ENCODE measurements at regions not wholly inside any gene's neighbourhood (a gene's known extent, or its start where the extent isn't known, plus 50 kb on each side); places are given as distances from the start of the nearest gene placed in this dataset.
"Not testable (repeated sequence)": the region's sequence is repeated elsewhere in the genome, so short reads cannot be mapped to it uniquely, and the experiment has no call there.

DNA sequence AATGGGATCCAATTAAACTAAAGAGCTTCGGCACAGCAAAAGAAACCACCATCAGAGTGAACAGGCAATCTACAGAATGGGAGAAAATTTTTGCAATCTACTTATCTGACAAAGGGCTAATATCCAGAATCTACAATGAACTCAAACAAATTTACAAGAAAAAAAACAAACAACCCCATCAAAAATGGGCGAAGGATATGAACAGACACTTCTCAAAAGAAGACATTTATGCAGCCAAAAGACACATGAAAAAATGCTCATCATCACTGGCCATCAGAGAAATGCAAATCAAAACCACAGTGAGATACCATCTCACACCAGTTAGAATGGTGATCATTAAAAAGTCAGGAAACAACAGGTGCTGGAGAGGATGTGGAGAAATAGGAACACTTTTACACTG lies 158.8 kb upstream of the VIPR2 start:
- not testable (repeated sequence) for TF ChIP-seq POLR2AphosphoS5, POLR2A, EP300 (IDR thresholded peaks at IDR 0.05)
- TF ChIP-seq, protein P1, sequence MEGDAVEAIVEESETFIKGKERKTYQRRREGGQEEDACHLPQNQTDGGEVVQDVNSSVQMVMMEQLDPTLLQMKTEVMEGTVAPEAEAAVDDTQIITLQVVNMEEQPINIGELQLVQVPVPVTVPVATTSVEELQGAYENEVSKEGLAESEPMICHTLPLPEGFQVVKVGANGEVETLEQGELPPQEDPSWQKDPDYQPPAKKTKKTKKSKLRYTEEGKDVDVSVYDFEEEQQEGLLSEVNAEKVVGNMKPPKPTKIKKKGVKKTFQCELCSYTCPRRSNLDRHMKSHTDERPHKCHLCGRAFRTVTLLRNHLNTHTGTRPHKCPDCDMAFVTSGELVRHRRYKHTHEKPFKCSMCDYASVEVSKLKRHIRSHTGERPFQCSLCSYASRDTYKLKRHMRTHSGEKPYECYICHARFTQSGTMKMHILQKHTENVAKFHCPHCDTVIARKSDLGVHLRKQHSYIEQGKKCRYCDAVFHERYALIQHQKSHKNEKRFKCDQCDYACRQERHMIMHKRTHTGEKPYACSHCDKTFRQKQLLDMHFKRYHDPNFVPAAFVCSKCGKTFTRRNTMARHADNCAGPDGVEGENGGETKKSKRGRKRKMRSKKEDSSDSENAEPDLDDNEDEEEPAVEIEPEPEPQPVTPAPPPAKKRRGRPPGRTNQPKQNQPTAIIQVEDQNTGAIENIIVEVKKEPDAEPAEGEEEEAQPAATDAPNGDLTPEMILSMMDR (IDR thresholded peaks at IDR 0.05): not testable (repeated sequence)
